Ovary (tissue), 3 donors: ENCODE measurements at regions not wholly inside any gene's neighbourhood (a gene's known extent, or its start where the extent isn't known, plus 50 kb on each side); places are given as distances from the start of the nearest gene placed in this dataset.

ENCODE experiments used
- POLR2A ChIP-seq: fragments of 450-650 bp; IDR thresholded peaks from one replicate; pipeline ENCODE4 v1.6.1; 2017; ENCODE audit warnings: antibody characterized with exemption, mild to moderate bottlenecking, moderate library complexity
- TF ChIP-seq, protein P1 (sequence below), 3 donors: fragments of 450-650 bp in 2 of 3; fragments of 200-600 bp in 1 of 3; IDR thresholded peaks; one replicate each; pipeline versions ENCODE4 v1.5.1 to v1.8.0; 2016 to 2022; ENCODE audit warnings: antibody characterized with exemption in 3 of 3, mild to moderate bottlenecking in 1 of 3
- donor health status: DM: no; HTN: no; CAD: no.

DNA sequence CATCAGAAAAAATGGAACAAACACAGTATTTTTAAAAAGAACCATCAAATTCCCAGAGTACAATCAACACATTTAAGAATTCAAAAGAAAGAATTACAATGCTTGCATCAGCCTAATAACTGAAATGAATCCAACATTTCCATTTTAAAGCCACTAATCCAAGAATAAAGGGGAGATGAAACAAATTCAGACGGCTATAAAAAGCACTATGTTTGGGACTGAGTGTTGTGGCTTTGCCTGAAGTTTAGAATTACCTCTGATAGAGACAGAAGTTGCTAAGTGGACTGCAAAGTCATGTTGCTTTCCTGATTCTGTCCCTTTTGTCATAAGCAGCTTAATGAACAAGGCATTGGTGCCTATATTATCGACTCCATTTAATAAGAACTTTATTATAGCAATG lies 135.4 kb upstream of the RGMB start:
- TF ChIP-seq, protein P1, sequence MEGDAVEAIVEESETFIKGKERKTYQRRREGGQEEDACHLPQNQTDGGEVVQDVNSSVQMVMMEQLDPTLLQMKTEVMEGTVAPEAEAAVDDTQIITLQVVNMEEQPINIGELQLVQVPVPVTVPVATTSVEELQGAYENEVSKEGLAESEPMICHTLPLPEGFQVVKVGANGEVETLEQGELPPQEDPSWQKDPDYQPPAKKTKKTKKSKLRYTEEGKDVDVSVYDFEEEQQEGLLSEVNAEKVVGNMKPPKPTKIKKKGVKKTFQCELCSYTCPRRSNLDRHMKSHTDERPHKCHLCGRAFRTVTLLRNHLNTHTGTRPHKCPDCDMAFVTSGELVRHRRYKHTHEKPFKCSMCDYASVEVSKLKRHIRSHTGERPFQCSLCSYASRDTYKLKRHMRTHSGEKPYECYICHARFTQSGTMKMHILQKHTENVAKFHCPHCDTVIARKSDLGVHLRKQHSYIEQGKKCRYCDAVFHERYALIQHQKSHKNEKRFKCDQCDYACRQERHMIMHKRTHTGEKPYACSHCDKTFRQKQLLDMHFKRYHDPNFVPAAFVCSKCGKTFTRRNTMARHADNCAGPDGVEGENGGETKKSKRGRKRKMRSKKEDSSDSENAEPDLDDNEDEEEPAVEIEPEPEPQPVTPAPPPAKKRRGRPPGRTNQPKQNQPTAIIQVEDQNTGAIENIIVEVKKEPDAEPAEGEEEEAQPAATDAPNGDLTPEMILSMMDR (IDR thresholded peaks at IDR 0.05): no peak
- no peak for TF ChIP-seq POLR2A
